ENCODE measurements at regions not wholly inside any gene's neighbourhood (a gene's known extent, or its start where the extent isn't known, plus 50 kb on each side); places are given as distances from the start of the nearest gene placed in this dataset.

DNA sequence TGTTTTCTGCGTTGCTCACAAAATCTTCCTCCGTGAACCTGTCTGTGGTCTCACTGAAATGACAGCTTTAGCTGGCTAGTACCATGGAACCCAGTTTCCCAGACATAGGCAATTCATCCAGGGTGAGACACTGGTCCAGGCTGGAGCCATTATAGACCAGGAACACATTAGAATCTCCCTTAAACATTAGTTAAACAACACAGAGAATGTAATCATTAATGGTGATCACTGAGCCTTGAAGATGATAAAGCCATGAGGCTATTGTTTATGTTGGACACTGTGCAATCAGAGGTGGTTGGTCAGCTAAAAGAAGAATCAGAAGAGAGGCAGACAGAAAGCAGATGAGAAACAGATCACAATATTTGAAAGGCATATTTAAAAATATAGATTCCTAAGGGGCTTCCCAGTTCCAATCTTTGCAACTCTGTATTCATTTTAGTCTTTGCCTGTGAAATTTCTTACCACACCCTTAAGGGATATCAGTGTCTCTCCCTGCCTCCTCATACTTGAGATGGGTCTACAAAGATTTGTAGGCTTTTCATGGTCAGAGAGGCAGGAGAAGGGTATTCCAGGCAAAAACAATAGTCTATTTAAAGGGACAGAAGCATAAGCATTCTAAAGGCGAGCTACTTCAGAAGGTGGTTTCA is 317.9 kb downstream of the MAP2K6 start:
- no peaks in the 10 kb centered on the region for H4K20me1 ChIP-seq (ENCODE audit: low read depth, low read length)
- H3K4me2 ChIP-seq (ENCODE audit: low read depth, low read length, poor library complexity, severe bottlenecking) = no peak overlapping the region
- H3K36me3 ChIP-seq (ENCODE audit: low read length) = no peaks in the 10 kb centered on the region
- H3K27ac ChIP-seq (ENCODE audit: low read depth, low read length) = no peak overlapping the region
- H3K9me3 ChIP-seq (ENCODE audit: insufficient read depth, low read length) = no peaks in the 10 kb centered on the region
- H2AFZ ChIP-seq (ENCODE audit: low read depth, low read length, severe bottlenecking) = no peak overlapping the region
- H3K27me3 ChIP-seq (ENCODE audit: low read length) = no peaks in the 10 kb centered on the region
- no peak overlapping the region for H3K9ac ChIP-seq (ENCODE audit: low read length)
- no peaks in the 10 kb centered on the region for H3K9me2 ChIP-seq (replicated peaks; ENCODE audit: insufficient read depth, low read length)
- no peak overlapping the region for H3K4me3 ChIP-seq (ENCODE audit: insufficient read depth, low read length, poor library complexity, severe bottlenecking)
- H3K79me2 ChIP-seq (ENCODE audit: insufficient read depth, low read length) = no peaks in the 10 kb centered on the region
- no peaks in the 10 kb centered on the region for H3F3A ChIP-seq (ENCODE audit: insufficient read depth)
- TF ChIP-seq EZH2phosphoT487 (conservative IDR thresholded peaks at IDR 0.05; ENCODE audit: low read length) = no peak
- TF ChIP-seq, protein P1, sequence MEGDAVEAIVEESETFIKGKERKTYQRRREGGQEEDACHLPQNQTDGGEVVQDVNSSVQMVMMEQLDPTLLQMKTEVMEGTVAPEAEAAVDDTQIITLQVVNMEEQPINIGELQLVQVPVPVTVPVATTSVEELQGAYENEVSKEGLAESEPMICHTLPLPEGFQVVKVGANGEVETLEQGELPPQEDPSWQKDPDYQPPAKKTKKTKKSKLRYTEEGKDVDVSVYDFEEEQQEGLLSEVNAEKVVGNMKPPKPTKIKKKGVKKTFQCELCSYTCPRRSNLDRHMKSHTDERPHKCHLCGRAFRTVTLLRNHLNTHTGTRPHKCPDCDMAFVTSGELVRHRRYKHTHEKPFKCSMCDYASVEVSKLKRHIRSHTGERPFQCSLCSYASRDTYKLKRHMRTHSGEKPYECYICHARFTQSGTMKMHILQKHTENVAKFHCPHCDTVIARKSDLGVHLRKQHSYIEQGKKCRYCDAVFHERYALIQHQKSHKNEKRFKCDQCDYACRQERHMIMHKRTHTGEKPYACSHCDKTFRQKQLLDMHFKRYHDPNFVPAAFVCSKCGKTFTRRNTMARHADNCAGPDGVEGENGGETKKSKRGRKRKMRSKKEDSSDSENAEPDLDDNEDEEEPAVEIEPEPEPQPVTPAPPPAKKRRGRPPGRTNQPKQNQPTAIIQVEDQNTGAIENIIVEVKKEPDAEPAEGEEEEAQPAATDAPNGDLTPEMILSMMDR (IDR thresholded peaks at IDR 0.05; ENCODE audit: insufficient read depth, low read length, poor library complexity, severe bottlenecking) = no peak

DNA sequence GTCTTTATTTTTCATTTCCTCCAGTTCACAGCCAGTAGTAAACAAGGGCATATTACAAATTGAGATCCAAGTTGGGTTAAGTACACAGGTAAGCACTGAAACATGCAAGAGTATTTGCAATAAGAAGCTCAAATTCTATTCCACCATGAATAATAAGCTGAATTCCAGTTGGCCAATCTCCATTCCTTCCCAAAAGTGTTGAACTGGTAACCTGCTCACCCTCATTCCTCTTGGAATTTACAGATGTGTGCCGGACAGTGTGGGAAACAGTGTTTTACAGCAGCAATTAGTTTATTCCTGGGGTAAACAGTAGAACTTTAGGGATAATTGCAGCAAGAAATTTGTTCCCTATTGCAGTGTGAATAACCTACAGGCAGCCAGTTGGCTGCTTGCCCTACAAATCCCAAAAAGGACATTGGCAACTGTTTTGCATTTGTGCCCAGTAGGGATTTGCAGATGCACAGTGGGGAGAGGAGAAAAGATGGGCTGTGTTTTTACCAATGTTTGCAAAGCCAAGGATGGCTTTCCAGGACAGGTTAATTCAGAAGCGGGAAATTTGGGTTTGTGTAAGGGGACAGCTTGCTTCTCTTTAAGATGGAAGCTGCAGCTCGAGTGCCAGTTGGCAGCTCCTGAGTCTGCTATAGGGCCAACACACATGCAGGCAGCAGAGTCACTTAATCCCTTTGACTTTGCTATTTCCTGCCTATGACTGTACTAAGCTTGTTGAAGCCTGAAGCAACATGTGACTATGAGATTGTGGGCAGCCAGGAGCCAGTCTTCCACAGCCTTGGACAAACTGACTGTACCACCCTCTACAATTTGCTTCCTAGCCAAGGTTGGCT is 318.9 kb downstream of the MAP2K6 start:
- Histone ChIP-seq H3K27me3 (ENCODE audit: low read length) (no peaks in the 10 kb centered on the region), H3F3A (ENCODE audit: insufficient read depth) (no peaks in the 10 kb centered on the region), H3K36me3 (ENCODE audit: low read length) (no peaks in the 10 kb centered on the region), H4K20me1 (ENCODE audit: low read depth, low read length) (no peaks in the 10 kb centered on the region), H3K9ac (ENCODE audit: low read length) (no peak overlapping the region), H3K27ac (ENCODE audit: low read depth, low read length) (no peak overlapping the region), H3K4me2 (ENCODE audit: low read depth, low read length, poor library complexity, severe bottlenecking) (no peak overlapping the region), H3K79me2 (ENCODE audit: insufficient read depth, low read length) (no peaks in the 10 kb centered on the region), H3K9me3 (ENCODE audit: insufficient read depth, low read length) (no peaks in the 10 kb centered on the region), H2AFZ (ENCODE audit: low read depth, low read length, severe bottlenecking) (no peak overlapping the region), H3K9me2 (replicated peaks; ENCODE audit: insufficient read depth, low read length) (no peaks in the 10 kb centered on the region), H3K4me3 (ENCODE audit: insufficient read depth, low read length, poor library complexity, severe bottlenecking) (no peak overlapping the region)
- TF ChIP-seq, protein P1 (IDR thresholded peaks at IDR 0.05; ENCODE audit: insufficient read depth, low read length, poor library complexity, severe bottlenecking) = no peak
- no peak for TF ChIP-seq EZH2phosphoT487 (conservative IDR thresholded peaks at IDR 0.05; ENCODE audit: low read length)

DNA sequence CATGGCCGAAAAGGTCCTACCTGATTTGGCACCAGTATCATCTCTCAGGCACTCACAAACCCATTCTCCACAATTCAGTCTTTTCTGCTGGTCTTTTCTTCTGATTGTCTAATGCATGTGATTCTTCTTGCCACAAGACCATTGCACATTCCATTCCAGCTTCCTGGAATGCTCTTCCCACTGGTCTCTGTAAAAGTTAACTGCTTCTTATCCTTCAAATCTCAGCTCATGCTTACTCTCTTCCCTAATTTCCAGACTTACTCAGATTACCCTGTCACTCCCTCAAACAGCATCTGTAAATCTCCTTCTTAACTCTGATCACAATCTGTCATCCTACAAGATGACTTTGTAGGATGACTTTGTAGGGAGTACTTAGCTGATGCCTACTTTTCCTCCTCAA is 320.2 kb downstream of the MAP2K6 start:
- no peaks in the 10 kb centered on the region; the same call in 1 of the 2 replicates for H3K36me3 ChIP-seq (ENCODE audit: low read length)
- no peaks in the 10 kb centered on the region for H3F3A ChIP-seq (ENCODE audit: insufficient read depth)
- no peak overlapping the region for H2AFZ ChIP-seq (ENCODE audit: low read depth, low read length, severe bottlenecking)
- H3K27ac ChIP-seq (ENCODE audit: low read depth, low read length) = no peak overlapping the region
- no peaks in the 10 kb centered on the region for H3K9me3 ChIP-seq (ENCODE audit: insufficient read depth, low read length)
- no peaks in the 10 kb centered on the region for H3K79me2 ChIP-seq (ENCODE audit: insufficient read depth, low read length)
- no peak overlapping the region for H3K9ac ChIP-seq (ENCODE audit: low read length)
- H3K9me2 ChIP-seq (replicated peaks; ENCODE audit: insufficient read depth, low read length) = no peaks in the 10 kb centered on the region
- H3K4me2 ChIP-seq (ENCODE audit: low read depth, low read length, poor library complexity, severe bottlenecking) = no peak overlapping the region
- H3K4me3 ChIP-seq (ENCODE audit: insufficient read depth, low read length, poor library complexity, severe bottlenecking) = no peak overlapping the region
- no peaks in the 10 kb centered on the region for H4K20me1 ChIP-seq (ENCODE audit: low read depth, low read length)
- TF ChIP-seq EZH2phosphoT487 (conservative IDR thresholded peaks at IDR 0.05; ENCODE audit: low read length) = no peak
- TF ChIP-seq, protein P1 (IDR thresholded peaks at IDR 0.05; ENCODE audit: insufficient read depth, low read length, poor library complexity, severe bottlenecking) = no peak
- H3K27me3 ChIP-seq (ENCODE audit: low read length) = no peaks in the 10 kb centered on the region

All from SU-DHL-6 (cell line).